HG03469 (cell line): ENCODE measurements at regions not wholly inside any gene's neighbourhood (a gene's known extent, or its start where the extent isn't known, plus 50 kb on each side); places are given as distances from the start of the nearest gene placed in this dataset.

Experiments used
- ATAC-seq: cut with Tn5 transposase; IDR thresholded peaks from one replicate; pipeline ENCODE4 v1.9.1; 2021; ENCODE audit warnings: mild to moderate bottlenecking, moderate library complexity, moderate number of reproducible peaks; ENCODE audit not compliant: unreplicated experiment

GRCh38 chr12:67832155-67832554 lies 157.1 kb upstream of the IFNG-AS1 start:
- no peak for ATAC-seq

DNA sequence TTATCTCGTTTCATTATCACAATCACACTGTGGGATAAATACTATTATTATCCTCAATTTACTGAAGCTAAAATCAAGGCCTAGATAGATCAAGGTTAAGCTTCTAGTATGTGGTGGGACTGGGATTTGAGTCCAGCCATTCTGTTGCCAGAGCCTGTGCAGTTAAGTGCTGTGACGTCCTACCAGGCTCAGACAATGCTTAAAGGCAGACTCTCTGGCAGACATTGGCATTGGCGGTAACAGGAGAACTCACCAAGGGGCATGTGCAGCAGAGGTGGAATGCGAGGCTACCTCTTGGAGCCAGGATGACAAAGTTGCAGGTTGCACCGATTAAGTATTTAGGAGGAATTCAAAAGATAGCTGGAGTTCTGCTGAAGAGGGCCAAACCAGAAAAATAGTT lies 155.6 kb upstream of the IFNG-AS1 start:
- ATAC-seq, result no peak

- ATAC-seq, result no peak
Observed at GRCh38 chr12:67837876-67838275, 151.4 kb upstream of the IFNG-AS1 start.

- ATAC-seq, result no peak
Observed at GRCh38 chr12:67842124-67842523, 147.1 kb upstream of the IFNG-AS1 start.

DNA sequence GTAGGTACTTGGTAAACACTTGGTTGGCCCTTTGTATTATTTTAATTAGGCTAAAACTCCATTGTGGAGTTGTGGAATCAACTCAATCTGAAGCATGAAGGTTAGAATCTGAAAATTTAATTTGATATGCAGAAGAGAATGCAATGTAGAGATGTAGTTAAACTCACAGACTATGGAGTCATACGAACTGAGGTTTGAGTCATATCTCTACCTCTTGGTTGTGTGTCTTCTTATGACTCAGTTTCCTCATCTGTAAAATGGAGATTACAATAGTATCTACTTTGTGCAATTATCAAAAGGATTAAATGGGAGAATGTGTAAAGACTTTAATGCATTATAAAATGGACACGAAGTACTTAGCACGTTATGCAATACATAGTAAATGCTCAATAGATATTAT lies 146.0 kb upstream of the IFNG-AS1 start:
- ATAC-seq, result no peak

DNA sequence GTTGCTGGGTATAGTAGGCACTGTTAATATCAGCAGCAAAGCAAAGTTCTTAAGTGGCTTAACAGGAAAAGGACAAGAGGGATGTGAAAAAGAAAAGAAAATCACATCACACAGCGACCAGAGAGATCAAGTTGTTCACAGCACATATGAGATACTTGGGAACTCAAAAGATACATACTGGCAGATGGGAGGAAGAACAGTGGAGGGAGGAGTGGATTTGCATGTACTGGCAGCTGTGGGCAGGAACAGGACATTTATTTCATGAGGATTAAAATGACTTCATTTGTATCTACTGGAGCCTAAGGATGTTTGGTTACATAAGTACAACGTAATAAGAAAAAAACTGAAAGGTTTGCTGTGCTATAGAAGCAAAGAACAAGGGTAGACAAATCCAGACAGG lies 136.5 kb upstream of the IFNG-AS1 start:
- no peak for ATAC-seq

DNA sequence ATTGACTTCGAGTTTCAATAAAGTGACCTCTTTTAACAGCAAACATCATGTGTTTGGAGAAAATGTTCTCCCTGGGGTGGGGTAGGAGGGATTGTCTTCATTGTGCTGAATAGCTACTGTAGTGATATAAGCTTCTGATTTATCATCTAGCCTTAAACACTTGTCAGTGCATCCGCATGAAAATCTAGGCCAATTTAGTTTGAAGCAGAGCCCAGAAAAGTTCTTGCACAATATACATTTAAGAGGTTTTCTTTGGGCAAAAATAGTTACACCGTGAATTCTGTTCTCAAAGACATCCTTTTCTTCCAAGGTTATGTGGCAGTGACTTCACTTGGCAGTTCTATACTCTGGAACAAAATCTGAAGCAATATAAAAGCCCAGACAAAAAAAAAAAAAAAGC lies 136.0 kb upstream of the IFNG-AS1 start:
- ATAC-seq, result no peak

GRCh38 chr12:67854351-67854750 lies 134.9 kb upstream of the IFNG-AS1 start:
- ATAC-seq, result no peak

DNA sequence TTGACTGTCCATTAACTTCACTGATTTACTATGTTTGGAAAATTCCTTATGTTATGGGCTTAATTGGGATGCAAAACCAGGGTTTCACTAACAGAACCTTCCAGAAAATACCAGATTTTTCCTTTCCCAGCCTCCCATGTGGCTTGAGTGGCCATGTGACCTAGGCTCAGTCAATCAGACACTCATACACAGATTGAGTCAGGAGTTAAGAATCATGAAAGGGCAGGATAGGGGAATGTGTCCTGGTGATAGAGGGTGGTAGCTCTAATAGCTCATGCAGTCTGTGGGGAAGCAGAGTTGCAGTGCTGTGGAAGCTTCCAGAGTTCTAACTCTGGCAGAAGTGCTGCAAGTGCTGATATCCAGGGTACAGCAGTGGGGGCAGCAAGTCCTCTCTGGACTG lies 134.1 kb upstream of the IFNG-AS1 start:
- no peak for ATAC-seq

GRCh38 chr12:67871231-67871630 lies 118.0 kb upstream of the IFNG-AS1 start:
- no peak for ATAC-seq

DNA sequence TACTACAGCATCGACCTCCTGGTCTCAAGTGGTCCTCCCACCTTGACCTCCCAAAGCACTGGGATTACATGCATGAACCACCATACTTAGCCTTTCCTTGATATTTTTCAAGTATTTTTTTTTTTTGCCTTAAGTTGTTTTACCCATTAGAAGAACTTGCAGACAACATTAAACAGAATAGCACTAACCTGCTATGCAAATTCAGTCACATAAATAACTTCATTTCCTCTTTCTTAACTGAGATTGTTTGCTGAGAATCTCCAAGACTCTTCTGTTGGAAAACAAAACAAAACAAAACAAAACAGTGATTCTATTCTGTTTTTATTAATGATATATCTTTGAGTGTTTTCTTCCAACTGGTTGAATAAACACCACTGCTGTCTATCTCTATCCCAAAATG lies 115.9 kb upstream of the IFNG-AS1 start:
- no peak for ATAC-seq

DNA sequence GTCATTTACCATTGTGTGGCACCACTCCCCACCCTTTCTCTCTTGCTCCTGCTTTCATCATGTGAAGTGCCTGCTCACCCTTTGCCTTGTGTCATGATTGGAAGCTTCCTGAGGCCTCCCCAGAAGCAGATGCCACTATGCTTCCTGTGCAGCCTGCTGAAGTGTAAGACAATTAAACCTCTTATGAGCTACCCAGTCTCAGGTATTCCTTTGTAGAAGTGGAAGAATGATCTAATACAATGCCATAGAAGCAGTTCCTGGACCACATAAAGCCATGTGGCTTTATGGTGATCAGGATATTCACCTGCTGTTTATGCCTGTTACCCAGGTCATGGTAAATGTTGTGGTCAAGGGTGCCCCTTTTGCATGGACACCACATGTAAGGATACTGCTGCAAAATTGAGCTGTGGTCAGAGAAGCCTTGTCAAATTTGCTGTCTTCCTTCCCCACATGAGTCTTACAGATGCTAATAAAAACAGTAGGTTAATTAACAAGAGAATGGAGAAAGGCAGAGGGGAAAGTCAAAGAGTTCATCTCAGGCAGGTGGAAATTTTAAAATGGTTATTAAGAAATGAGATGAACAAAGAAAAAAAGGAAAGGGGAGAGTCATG lies 112.8 kb upstream of the IFNG-AS1 start:
- ATAC-seq, result no peak

GRCh38 chr12:67877727-67878126 lies 111.5 kb upstream of the IFNG-AS1 start:
- no peak for ATAC-seq

DNA sequence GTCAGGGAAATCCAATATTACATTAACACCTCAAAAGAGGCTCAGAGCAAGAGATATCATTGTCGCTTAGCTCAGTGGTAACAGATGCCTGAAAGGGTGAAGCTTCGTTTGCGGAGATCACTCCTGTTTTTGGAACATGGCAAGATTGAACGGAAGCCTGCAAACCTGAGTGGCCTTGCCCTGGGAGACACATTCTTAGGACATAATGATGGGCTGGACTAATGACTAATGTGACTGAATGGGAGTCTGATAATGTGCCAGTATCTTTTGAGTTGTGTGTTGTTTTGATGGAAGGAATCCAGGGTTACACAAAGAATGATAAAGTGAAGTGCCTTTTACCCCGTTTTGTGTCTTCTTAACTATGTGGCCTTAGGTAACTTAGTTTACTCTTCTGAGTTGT lies 109.3 kb upstream of the IFNG-AS1 start:
- ATAC-seq, result no peak

DNA sequence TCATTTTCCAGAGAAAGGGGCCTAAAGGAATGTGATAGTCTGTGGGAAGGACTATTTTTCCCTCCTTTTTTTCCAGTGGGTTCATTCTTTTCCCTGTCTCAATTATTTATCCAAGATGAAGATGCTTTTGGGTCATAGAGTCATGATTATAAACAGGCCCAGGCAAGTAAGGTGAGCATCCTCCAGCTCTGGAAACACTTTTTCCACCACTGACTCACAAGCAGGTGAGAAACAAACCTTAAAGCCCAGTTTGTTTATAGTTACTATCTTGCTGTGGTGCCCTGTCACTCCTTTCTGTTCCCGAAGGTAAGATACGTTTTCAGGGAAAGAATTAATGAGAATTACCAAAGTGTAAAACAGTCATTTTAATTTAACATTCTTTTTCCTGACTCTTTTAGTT lies 107.7 kb upstream of the IFNG-AS1 start:
- ATAC-seq, result no peak

DNA sequence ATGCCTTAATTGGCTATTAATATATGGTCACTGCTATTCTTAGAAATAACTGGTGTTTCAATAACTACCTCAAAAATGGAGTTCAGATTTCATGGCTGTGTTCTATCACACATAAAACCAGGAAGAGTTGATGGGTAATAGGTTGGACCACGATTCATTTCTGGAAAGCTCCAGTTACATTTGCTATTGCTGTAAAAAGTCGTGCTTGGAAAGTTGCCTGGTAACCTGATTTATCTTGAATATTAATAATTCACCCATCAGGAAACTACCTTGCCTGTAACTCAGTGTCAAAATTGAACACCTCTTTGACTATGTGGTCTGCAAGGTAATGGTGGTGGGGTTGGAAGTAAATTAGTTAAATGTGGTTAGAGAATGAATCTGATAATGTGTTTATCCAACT lies 104.7 kb upstream of the IFNG-AS1 start:
- ATAC-seq, result no peak

DNA sequence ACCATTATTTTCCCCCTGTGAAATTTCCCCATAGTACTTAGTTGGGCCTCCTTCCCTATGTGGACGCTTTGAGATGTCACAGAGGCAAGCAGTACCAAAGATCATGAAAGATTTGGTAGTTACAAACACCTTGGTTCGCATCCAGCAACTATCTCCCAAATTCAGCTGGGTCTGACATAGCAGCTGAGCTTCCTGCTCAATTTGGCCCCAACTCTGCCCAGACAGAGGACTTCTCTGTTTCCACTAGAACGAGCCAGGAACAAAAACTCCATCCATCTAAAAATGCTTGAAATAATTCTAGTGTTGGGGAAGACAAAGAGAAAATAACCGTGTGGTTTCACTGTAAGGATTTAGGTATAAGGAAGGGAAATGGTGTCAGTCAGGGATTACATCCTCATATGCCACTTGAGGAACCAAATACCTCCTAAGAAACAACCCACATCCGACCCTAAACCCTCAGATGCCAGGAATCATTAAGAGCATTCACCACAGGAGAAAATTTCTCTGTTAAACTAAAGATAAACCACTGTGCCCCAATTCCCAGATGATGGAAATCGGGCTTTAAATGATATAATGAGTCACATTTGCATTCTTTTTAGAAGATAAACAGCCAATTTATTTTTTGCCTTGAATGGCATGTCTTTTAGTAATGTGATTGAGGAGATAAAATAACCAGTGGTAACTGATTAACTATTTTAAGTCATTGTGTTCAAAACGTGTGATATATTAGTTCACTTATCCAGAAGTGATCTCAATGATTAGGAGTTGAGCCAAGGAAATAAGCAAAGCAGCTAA lies 103.7 kb upstream of the IFNG-AS1 start:
- no peak for ATAC-seq

DNA sequence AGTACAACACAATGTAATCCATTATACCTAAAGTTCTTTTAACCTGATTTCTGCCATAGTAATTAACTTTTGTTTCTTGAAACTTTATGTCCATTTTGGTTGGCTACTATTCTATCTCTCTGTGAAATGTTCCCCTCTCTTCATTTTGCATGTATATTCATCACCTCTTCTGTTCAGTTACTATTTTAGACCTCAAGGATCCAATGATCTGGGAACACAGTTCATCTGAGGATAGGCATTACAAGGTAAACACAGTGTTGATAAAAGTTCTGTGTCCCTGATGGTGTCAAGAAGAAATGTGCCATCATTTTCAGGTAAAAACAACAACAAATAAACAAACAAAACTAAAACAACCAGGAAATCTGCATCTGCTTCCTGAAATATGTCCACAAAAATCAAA lies 102.2 kb upstream of the IFNG-AS1 start:
- ATAC-seq, result no peak

DNA sequence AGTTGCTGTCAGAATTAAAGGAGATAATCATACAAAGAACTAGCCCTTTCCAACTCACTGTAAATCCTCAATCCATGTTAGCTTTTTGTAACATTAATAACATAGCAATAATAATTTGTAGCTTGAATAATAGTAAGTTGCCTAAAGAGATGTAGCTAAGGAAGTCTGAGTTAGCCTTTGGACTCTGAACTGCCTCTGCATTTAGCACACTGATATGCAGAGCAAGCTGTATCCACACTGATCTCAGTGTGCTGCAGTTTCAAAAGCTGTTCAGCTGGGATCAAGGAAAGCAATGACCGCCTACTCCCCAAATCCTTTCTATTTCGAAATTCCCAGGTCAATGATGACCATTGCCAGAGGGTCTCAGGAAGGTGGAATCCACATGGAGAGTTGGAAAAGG lies 99.3 kb upstream of the IFNG-AS1 start:
- no peak for ATAC-seq

DNA sequence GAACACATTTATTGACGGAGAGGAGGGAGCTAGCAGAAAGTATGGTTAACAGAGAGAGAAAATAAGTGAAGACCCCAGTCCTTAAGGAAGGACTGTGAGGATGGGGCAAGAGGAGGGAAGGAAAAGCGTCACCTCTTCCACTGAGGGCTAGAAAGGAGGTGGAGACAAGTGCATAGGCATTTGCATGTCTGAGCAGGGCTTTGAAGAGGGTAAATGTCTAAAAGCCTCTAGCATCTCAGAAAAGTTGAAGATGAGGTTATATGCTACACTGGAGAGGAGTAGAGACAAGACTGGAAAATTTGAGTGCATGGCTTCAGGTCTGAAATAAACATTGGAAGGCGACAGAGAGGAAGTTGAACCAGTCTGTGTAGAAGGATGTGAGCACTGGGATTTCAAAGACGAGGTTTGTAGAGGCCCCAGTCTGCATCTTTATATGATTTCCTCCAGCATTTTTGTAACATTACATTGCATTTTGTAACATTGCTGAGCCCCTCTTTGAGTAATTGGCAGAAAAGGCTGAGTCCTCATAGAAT lies 98.5 kb upstream of the IFNG-AS1 start:
- no peak for ATAC-seq

GRCh38 chr12:67891596-67891995 lies 97.7 kb upstream of the IFNG-AS1 start:
- ATAC-seq, result no peak

GRCh38 chr12:67892259-67893021 lies 96.8 kb upstream of the IFNG-AS1 start:
- ATAC-seq, result no peak
